ENCODE measurements at regions not wholly inside any gene's neighbourhood (a gene's known extent, or its start where the extent isn't known, plus 50 kb on each side); places are given as distances from the start of the nearest gene placed in this dataset.

- Histone ChIP-seq H3K36me3 (no peaks in the 10 kb centered on the region), H3K27ac (no peak overlapping the region), H3K9me3 (no peaks in the 10 kb centered on the region), H3K4me3 (no peak overlapping the region), H3K4me1 (no peaks in the 10 kb centered on the region), H3K27me3 (ENCODE audit: low read depth) (no peaks in the 10 kb centered on the region)
- intact Hi-C loops (cut with DNase I), result no loop called here
- ATAC-seq, result peak; percentile 18 to 27
- DNase-seq, result no peak
- no peak for TF ChIP-seq CTCF (IDR thresholded peaks at IDR 0.05)
Measured at GRCh38 chr3:76222201-76222600, 436.9 kb upstream of the ZNF717 start.

GRCh38 chr3:76231258-76231657 is 445.9 kb upstream of the ZNF717 start:
- no peak for TF ChIP-seq CTCF (IDR thresholded peaks at IDR 0.05)
- DNase-seq (no peak), ATAC-seq (no peak)
- Histone ChIP-seq H3K27ac (no peak overlapping the region), H3K4me1 (no peaks in the 10 kb centered on the region), H3K9me3 (no peaks in the 10 kb centered on the region), H3K4me3 (no peak overlapping the region), H3K36me3 (no peaks in the 10 kb centered on the region), H3K27me3 (ENCODE audit: low read depth) (no peaks in the 10 kb centered on the region)
- intact Hi-C loops (cut with DNase I), result no loop called here

GRCh38 chr3:76242886-76243753 is 457.8 kb upstream of the ZNF717 start:
- no peaks in the 10 kb centered on the region for H3K4me1 ChIP-seq
- ATAC-seq (no peak), DNase-seq (no peak)
- no peaks in the 10 kb centered on the region for H3K36me3 ChIP-seq
- H3K9me3 ChIP-seq, result no peaks in the 10 kb centered on the region
- no peak overlapping the region for H3K4me3 ChIP-seq
- H3K27ac ChIP-seq, result no peak overlapping the region
- intact Hi-C loops (cut with DNase I), result no loop called here
- H3K27me3 ChIP-seq (ENCODE audit: low read depth), result no peaks in the 10 kb centered on the region
- TF ChIP-seq CTCF (IDR thresholded peaks at IDR 0.05), result no peak

GRCh38 chr3:76245073-76245472 is 459.7 kb upstream of the ZNF717 start:
- peak; percentile 41 to 74 for ATAC-seq
- no peak overlapping the region for H3K4me3 ChIP-seq

GRCh38 chr3:76245622-76246021 is 460.3 kb upstream of the ZNF717 start:
- DNase-seq (no peak), ATAC-seq (peak in 1 of 2 donors; percentile 49)
- Histone ChIP-seq H3K4me3 (no peak overlapping the region), H3K27ac (no peak overlapping the region), H3K4me1 (no peaks in the 10 kb centered on the region), H3K27me3 (ENCODE audit: low read depth) (no peaks in the 10 kb centered on the region), H3K9me3 (no peaks in the 10 kb centered on the region), H3K36me3 (no peaks in the 10 kb centered on the region)
- intact Hi-C loops (cut with DNase I), result no loop called here
- no peak for TF ChIP-seq CTCF (IDR thresholded peaks at IDR 0.05)

More at GRCh38 chr3:76245073-76245472, 459.7 kb upstream of the ZNF717 start:
- DNase-seq, result no peak
- Histone ChIP-seq H3K4me1 (no peaks in the 10 kb centered on the region), H3K9me3 (no peaks in the 10 kb centered on the region), H3K27ac (no peak overlapping the region), H3K36me3 (no peaks in the 10 kb centered on the region), H3K27me3 (ENCODE audit: low read depth) (no peaks in the 10 kb centered on the region)
- no peak for TF ChIP-seq CTCF (IDR thresholded peaks at IDR 0.05)
- intact Hi-C loops (cut with DNase I), result no loop called here

All from lower lobe of right lung (tissue), 2 donors.